ENCODE measurements at regions not wholly inside any gene's neighbourhood (a gene's known extent, or its start where the extent isn't known, plus 50 kb on each side); places are given as distances from the start of the nearest gene placed in this dataset.
"Not testable (repeated sequence)": the region's sequence is repeated elsewhere in the genome, so short reads cannot be mapped to it uniquely, and the experiment has no call there.

DNA sequence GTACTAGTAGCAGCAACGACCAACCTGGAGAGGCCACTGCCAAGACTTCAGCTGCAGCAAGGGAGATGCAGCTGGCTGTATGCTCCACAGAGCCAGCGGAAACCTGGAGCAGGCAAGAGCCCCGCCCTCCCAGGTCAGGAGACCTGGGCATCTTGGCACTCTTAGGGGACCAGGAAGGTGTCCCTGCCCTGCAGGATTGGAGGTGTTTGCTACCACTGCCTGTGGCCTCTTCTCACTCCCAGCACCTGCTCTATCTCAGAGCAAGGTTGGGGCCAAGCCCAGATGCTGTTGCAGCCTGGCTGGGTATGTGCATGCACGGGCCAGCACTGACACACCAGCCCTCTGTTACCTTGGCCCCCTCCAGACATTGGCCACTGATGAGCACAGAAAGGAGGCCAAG, 1512.8 kb downstream of the REEP3 start:
- DNase-seq (ENCODE audit: low spot score) = no peak

DNA sequence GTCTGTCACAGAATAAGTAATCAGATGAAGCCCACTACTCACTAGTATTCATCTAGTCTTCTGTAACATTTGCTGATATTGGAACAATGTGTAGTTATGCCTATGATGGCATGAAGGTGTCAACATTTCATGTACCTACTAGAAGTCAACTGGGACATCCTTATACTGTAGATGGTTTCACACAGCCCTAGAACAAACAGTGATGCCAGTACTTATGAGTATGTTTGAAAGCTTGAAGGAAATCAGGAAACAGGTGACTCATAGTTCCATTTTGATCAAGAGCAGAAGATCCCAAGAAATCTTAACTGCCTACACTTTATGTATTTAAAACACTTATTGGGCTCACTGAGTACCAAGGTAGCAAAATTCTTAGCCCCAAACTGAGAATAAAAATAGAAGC, 1519.6 kb downstream of the REEP3 start:
- no peak for DNase-seq (ENCODE audit: low spot score)

DNA sequence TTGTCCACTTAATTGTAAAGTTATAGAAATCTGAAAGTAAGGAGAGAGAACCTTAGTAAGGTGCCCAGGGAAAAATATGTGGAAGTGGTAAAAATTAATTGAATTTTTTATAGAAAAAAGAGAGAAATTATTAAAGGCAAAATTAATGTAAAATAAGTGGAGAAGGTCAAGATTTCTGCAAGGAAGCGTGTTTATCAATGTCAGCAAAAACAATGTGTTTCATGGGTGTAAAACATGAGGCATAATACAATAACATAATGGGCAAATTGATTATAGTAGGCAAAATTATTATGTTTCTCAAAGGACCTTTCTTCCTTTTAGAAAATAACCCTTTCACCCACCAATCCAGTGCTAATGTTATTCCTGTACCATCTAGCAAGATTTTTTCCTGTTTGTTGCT, 1520.1 kb downstream of the REEP3 start:
- no peak for DNase-seq (ENCODE audit: low spot score)

DNA sequence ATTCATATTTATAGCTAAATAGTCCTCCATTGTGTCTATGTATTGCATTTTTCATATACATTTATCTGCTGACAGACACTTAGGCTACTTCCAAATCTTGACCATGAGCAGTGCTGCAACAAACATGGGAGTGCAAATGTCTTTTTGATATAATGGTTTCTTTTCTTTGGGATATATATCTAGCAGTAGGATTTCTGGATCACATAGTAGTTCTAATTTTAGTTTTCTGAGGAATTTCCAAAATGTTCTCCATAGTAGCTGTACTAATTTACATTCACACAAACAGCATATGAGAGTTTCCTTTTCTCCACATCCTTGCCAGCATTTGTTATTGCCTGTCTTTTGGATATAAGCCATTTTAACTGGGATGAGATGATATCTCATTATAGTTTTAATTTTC, 1521.3 kb downstream of the REEP3 start:
- no peak for DNase-seq (ENCODE audit: low spot score)

DNA sequence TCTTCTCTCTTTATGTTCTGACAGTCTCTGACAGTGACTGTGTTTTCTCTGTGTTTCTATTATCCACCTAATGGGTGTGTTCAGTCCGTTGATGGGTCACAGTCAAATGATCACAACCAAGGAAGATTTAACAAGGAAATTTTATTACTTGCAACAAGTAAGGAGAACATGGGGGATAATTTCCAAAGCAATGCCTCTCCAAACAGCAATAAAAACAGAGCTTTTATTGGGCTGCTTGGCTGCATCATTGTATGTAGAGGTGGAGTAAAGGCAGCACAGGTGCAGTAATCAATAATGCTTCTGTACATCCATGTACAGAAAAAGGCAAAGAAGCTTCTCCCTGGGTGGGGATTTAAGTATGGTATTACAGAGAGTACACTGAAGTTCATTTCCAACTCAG, 1525.6 kb downstream of the REEP3 start:
- no peak for DNase-seq (ENCODE audit: low spot score)

DNA sequence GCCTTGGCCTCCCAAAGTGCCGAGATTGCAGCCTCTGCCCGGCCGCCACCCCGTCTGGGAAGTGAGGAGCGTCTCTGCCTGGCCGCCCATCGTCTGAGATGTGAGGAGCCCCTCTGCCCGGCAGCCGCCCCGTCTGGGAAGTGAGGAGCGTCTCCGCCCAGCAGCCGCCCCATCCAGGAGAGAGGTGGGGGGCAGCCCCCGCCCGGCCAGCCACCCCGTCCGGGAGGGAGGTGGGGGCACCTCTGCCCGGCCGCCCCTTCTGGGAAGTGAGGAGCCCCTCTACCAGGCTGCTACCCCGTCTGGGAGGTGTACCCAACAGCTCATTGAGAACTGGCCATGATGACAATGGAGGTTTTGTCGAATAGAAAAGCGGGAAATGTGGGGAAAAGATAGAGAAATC, 1530.9 kb downstream of the REEP3 start:
- not testable (repeated sequence) for DNase-seq (ENCODE audit: low spot score)

DNA sequence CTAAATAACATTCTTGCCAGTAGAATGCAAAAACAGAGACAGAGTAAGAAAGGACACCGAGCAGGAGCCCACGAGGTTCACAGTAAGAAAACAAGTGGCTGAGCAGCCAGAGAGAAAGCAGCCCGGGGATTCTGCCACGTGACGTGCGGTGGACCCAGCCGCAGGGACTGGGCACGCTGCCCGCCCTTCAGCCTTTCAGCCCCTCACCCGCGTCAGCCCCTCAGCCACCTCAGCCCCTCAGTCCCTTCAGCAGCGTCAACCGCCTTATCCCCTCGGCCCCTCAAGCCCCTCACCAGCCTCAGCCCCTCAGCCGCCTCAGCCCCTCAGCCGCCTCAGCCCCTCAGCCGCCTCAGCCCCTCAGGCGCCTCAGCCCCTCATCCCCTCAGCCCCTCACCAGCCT, 1532.2 kb downstream of the REEP3 start:
- not testable (repeated sequence) for DNase-seq (ENCODE audit: low spot score)

DNA sequence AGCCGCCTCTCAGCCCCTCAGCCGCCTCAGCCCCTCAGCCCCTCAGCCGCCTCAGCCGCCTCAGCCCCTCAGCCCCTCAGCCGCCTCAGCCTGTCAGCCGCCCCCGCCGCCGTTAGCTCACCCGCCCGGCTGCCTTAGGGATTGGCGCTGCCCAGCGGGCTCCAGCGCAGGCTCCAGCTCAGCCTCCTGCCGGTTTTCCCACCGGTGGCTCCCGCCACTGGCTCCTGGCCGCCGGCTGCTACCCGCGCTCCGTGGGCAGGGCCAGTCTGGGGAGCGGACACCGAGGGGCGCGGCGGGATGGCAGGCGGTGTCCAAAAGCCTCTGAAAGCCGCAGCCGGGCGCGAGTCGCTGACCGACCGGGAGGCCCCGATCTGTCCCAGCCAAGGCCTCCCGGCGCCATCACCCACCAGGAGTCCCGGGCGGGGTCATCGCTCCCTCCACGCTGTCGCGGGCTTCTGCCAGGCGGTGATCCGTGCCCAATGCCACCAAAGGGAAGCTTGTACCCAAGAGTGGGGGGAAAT, 1532.7 kb downstream of the REEP3 start:
- not testable (repeated sequence) for DNase-seq (ENCODE audit: low spot score)

DNA sequence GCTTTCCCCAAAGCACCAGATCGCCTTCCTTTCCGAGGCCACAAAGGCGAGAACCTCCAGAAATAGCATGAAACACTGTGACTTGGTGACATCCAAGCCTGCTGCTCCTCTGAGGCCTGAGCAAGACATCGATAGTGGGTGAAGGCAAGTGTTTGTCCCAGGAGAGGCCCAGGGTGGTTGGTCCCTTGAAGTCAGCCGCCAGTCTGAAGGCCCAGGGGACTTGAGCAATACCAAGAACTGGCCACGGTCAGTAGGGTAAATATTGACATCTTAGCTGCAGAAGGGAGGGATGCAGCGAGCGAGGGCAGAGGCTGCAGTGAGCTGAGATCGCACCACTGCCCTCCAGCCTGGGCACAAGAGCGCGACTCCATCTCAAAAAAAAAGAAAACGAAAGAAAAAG, 1533.5 kb downstream of the REEP3 start:
- not testable (repeated sequence) for DNase-seq (ENCODE audit: low spot score)

DNA sequence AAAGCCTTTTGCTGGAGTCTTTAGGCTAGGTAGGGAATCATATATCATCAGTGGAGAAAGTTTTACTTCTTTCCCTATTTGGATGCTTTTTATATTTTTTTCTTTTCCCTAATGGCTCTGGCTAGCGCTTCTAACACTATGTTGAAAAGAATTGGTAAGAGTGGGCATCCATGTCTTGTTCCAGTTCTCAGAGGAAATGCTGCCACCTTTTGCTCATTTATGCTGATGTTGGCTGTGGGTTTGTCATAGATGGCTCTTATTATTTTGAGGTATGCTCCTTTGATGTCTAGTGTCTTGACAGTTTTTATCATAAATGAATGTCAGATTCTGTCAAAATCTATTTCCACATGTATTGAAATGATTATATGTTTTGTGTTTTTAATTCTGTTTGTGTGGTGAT, 1544.1 kb downstream of the REEP3 start:
- DNase-seq (ENCODE audit: low spot score) = no peak

DNA sequence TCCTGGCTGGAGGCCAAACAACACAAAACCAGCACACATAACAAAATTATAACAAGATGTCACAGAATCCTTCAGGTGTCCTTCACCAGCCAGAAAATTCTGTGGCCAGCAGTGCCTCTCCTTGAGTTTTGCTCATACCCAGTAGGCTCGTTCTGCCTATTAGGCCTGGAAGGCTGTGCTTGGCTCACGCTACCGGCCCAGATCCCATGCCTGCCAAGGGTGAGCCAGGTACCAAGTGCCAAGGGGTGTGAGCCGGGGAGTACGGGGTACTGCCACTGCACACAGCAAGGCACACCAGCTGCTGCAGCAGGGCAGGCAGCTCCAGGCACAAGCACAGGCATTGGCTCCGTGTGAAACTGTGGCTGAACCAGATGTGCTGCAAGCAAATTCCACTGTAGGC, 1562.0 kb downstream of the REEP3 start:
- DNase-seq (ENCODE audit: low spot score) = no peak

DNA sequence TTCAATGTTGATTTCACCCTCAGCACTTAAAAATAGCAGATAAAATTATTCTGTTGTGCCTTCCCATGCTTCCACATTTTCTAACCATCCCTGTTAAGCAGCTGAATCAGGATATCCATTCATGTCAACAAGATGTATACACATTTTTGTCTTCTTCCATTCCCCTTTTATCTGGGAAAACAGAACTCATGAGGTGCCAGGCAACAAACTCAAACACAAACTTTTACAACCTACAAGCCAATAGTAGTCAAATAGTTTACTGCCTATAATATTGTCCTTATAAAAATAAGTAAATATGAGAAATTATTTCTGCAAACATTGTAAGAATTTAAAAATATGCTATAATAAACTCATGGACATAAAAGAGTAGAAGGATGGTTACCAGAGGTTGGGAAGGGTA, 1569.8 kb downstream of the REEP3 start:
- DNase-seq (ENCODE audit: low spot score) = no peak

DNA sequence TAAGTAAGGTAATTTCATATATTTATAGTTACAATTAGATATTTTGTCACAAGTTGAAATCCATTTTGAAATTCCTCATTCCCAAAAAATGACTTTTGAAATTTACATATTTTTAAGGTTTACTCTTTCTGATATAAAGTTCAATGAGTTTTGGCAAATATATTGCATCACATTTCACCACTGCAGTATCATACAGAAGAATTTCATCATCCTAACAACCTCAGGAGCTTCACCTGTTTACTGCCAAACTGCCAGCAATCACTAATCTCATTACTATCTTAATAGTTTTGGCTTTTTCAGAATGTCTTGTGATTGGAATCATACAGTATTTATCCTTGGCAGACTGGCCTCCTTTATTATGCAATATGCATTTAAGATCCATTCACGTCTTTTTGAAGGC, 1578.9 kb downstream of the REEP3 start:
- DNase-seq (ENCODE audit: low spot score) = no peak

DNA sequence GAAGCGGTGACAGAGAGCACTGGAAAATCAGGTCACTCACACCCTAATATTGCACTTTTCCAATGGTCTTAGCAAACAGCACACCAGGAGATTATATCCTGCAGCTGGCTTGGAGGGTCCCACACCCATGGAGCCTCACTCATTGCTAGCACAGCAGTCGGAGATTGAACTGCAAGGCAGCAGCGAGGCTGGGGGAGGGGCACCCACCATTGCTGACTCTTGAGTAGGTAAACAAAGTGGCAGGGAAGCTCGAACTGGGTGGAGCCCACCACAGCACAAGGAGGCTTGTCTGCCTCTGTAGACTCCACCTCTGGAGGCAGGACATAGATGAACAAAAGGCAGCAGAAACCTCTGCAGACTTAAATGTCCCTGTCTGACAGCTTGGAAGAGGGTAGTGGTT, 1579.7 kb downstream of the REEP3 start:
- not testable (repeated sequence) for DNase-seq (ENCODE audit: low spot score)

DNA sequence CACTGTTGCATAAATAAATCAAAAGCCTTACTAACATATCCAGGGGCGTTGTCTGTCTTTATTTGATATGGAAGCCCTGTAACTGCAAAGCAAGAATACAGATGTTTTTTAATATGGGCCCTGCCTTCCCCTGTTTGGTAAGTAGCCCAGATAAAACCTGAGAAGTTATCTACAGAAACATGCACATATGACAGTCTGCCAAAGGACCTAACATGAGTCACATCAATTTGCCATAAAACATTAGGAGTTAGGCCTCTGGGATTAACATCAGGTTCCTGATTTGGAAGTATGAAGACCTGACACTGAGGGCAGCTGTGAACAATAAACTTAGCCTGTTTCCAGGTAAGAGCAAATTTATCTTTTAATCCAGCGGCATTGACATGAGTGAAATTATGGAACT, 1588.8 kb downstream of the REEP3 start:
- DNase-seq (ENCODE audit: low spot score) = no peak

DNA sequence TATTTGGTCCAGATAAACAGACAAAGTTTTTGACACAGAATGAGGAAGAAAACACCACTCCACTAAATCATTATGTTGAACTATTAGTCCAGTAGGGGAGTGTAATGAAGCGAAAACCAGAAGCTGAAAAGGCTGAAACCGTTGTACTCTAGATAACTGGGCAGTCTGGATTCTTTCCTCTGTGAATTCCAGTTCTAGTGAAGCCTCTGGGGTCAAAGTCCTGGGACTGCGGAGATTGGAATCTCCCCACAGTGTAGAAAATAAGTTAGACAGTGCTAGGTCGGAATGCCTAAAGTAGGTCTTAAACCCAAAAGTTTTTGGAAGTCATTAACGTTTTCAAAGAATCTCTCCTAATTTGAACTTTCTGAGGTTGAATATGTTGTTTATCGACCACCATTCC, 1589.9 kb downstream of the REEP3 start:
- not testable (repeated sequence) for DNase-seq (ENCODE audit: low spot score)

DNA sequence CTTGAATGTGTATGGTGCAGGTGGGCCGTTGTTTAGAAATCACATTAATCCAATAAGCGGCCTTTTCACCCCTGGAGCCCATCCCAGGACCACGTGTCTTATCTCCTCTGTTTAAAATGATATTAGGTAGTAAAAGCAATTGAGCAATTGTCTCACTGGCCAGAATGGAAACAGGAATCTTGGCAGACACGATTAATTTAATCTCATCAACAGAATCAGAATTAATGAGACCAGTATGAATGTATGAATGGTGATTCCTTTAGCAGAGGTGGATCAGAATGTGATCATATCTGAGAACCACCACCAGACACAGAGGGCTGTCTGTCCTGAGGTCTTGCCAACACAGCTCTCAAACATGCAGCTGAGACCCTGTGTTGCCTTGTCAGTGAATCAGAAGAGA, 1591.4 kb downstream of the REEP3 start:
- no peak for DNase-seq (ENCODE audit: low spot score)

DNA sequence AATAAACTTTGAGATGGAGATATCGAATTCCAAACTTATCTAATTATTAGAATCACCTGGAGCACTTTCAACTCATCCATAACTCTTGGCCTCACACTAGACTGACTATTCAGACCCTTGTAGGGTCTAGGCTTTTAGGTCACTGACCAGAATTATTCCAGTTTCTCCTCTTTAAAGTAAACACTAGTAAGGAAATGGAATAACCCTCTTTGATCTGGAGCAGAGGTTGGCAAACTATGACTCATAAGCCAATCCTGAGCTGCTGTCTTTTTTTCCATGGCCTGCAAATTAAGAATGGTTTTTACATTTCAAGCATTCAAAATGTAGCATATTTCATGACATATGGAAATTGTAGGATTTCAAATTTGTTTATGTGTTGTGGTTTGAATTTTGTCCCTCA, 1601.9 kb downstream of the REEP3 start:
- no peak for DNase-seq (ENCODE audit: low spot score)

DNA sequence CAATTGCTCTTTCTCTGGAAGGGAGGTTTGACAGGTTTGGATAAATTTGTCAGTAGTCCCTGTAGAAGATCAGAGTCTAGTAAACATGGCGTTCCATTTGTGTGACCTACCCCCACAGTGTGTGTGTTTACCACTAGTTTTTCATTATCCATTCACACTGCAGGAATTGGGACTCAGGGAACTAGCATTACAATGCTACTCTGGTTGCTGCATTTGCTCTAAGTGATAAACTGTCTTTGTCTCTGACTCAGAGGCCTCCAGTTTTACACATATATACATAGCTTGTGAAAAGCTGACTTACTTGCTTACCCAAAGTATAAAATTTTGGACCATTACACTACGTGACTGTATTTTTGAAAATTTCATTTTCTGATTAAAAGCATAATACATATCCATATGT, 1604.0 kb downstream of the REEP3 start:
- no peak for DNase-seq (ENCODE audit: low spot score)

DNA sequence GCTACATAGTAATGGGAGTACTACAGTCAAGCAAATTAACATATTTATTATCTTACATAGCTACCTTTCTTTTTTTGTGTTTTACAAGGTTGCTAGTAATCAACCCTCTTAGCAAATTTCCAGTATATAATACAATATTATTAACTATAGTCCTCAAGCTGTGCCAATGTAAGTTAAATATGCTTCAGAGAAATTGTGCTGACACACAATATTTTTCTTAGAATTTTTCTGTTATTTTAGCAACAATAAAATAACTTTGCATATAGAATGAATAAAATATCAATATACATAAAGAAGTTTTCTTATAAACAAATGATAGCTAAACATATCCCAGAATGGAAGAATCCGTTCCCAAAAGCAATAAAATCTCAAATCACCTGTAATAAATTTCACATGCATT, 1605.1 kb downstream of the REEP3 start:
- no peak for DNase-seq (ENCODE audit: low spot score)

DNA sequence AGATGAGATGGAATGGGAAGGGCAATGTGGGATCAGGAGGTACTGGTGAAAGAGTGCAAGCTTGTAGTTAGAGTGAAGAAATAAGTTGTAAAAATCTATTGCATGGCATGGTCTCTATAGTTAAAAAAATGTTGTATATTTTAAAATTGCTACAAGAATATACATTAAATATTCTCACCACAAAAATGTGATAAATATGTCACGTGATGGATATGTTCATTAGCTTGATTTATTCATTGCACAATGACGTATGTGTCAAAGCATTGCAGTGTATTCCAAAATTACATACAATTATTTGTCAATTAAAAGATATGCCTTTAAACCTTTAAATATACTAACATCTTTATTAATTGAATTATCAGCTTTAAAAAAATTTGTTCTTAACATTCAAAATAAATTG, 1607.1 kb downstream of the REEP3 start:
- DNase-seq (ENCODE audit: low spot score) = no peak

DNA sequence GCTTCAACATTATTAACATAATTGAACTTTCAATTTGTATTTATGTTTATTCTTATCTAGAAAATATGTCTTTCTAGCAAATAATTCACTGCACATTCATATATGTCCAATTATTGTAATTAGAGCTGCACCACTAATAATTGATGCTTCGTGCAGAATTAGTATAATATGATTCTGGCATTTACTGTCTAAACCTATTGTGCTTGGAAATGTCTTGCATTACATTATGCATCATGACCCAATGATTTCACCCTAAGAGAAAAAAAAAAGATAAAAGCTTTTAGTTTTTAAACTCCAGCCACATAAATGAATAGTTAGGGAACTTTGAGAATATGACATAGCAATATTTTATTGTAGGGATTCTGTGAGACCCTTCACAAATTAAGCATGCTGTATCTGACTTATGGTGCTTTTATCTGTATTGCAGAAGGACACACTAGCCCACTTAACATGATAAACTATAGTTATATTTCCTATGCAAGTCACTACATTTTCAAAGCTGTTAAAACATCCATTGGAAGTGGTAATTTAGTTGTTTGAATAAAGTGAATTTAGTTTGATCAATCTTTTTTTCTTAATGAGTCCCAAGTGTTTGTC, 1609.1 kb downstream of the REEP3 start:
- no peak for DNase-seq (ENCODE audit: low spot score)

DNA sequence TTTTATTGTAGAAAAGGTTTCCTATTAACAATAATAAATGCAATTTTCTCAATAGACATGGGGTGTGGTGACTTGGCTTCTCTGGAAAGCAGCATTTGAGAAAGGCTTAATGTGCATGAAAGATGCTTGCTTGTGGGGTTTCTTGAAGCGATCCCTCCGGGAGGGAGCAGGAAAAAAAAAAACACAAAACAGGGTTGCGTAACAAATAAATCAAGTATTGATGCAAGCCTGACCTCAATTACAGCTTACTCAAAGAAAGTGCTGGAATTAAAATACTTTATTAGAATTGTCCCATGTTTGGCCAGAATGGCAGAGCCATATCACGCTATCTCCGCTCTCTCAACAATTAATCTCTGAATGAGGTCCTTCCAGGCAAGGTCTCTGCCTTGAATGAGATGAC, 1612.5 kb downstream of the REEP3 start:
- no peak for DNase-seq (ENCODE audit: low spot score)

DNA sequence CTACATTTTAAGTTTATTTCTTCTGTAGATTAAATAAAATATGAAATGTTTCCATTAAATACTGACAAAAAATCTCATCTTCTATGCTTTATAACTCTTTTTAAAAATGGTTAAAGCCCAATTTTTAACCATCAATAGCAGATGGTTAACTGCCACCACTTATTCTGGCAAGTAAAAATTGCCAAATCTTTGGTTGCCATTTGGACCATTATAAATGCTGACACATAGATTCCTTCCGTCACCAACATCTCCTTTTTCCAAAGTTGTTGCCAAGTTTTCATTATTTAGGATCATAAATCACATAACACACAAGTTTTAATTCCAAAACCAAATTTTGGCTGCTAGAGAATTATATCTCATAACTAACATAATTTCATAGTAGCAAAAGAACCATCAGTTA, 1614.3 kb downstream of the REEP3 start:
- no peak for DNase-seq (ENCODE audit: low spot score)

Measured in globus pallidus (tissue), 1 donor.